Loucy (cell line): ENCODE measurements at regions not wholly inside any gene's neighbourhood (a gene's known extent, or its start where the extent isn't known, plus 50 kb on each side); places are given as distances from the start of the nearest gene placed in this dataset.

Experiments
- EZH2phosphoT487 ChIP-seq: fragments of 200-600 bp; IDR thresholded peaks from 2 replicates; pipeline ENCODE4 v1.6.1; 2018; ENCODE audit warnings: antibody characterized with exemption, mild to moderate bottlenecking, moderate library complexity, borderline replicate concordance
- TF ChIP-seq, protein P1 (sequence below): fragments of 200-600 bp; sonication (generic); conservative IDR thresholded peaks from 2 replicates; pipeline ENCODE4 v1.5.1; 2014; ENCODE audit warnings: mild to moderate bottlenecking, antibody characterized with exemption, low read length

DNA sequence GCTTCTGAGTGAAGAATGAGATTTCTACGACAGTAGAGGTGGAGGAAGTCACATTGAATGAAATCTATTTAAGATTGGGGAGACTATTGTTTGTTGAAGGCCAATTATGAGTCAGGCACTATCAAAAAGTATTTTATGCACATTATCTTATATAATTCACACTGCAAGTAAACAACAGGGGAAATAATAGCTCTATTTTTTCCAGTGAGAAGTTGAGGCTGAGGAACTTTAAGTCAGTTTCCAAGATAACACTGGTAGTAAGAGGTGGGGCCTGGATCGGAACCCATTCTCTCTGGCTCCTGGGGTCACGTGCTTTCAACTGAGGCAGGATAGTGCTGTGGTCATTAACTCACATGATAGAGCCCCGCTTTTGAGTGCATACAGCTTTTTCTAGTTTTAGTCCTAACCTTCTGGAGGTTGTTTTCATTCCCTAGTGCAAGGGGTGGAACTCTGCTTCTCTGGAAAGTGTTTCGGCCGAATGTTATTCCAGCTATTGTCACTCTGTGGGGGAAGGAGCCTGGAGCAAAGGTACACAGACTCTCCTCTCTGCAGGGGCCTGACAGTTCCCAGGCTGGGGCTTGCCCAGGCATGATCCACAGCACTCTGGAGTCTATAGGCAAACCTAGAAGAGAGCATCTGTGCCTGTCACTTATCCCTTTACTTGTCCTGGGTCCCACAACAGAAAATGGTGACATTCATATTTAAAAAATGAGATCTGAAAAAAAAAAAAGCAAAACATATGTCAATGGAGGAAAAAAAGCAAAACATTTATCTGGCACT, 352.4 kb upstream of the ACTBL2 start:
- TF ChIP-seq, protein P1, sequence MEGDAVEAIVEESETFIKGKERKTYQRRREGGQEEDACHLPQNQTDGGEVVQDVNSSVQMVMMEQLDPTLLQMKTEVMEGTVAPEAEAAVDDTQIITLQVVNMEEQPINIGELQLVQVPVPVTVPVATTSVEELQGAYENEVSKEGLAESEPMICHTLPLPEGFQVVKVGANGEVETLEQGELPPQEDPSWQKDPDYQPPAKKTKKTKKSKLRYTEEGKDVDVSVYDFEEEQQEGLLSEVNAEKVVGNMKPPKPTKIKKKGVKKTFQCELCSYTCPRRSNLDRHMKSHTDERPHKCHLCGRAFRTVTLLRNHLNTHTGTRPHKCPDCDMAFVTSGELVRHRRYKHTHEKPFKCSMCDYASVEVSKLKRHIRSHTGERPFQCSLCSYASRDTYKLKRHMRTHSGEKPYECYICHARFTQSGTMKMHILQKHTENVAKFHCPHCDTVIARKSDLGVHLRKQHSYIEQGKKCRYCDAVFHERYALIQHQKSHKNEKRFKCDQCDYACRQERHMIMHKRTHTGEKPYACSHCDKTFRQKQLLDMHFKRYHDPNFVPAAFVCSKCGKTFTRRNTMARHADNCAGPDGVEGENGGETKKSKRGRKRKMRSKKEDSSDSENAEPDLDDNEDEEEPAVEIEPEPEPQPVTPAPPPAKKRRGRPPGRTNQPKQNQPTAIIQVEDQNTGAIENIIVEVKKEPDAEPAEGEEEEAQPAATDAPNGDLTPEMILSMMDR: no peak
- no peak for TF ChIP-seq EZH2phosphoT487
